DND-41 (cell line): ENCODE measurements at regions not wholly inside any gene's neighbourhood (a gene's known extent, or its start where the extent isn't known, plus 50 kb on each side); places are given as distances from the start of the nearest gene placed in this dataset.

ENCODE experiments used
- ATAC-seq: fragments of 200-7000 bp; cut with Tn5 transposase; 3 replicates; pipeline ENCODE4 v1.9.1; 2021; ENCODE audit warnings: low read depth; ENCODE audit not compliant: insufficient read depth
- DNase-seq: peaks from one replicate; pipeline ENCODE4 v3.0.0-alpha.2; 2020
- H2AFZ ChIP-seq: 2 replicates; pipeline ENCODE4 v1.6.0; 2012; ENCODE audit warnings: low read depth, low read length
- H3K27ac ChIP-seq: 2 replicates; pipeline ENCODE4 v1.5.1; 2012; ENCODE audit warnings: low read length, inconsistent platforms
- H3K27me3 ChIP-seq: fragments of 200-600 bp; sonication (generic); 2 replicates; pipeline ENCODE4 v1.6.0; 2012; ENCODE audit warnings: low read length, mild to moderate bottlenecking, inconsistent platforms; ENCODE audit not compliant: insufficient read depth, poor library complexity
- H3K36me3 ChIP-seq: 2 replicates; pipeline ENCODE4 v1.5.1; 2012; ENCODE audit warnings: low read length, inconsistent platforms; ENCODE audit not compliant: insufficient read depth
- H3K4me1 ChIP-seq: 2 replicates; pipeline ENCODE4 v1.5.1; 2012; ENCODE audit warnings: mild to moderate bottlenecking, low read length; ENCODE audit not compliant: insufficient read depth
- H3K4me2 ChIP-seq: 2 replicates; pipeline ENCODE4 v1.6.0; 2012; ENCODE audit warnings: mild to moderate bottlenecking, moderate library complexity, low read length, inconsistent platforms; ENCODE audit not compliant: insufficient read depth
- H3K4me3 ChIP-seq, 2 experiments: fragments of 200-600 bp in 1 of 2; shearing (Covaris generic) in 1 of 2; 2 replicates each; pipeline ENCODE4 v1.5.1; 2012 to 2016; ENCODE audit warnings: inconsistent platforms in 2 of 2, low read length in 2 of 2, mild to moderate bottlenecking in 2 of 2, low read depth in 1 of 2, moderate library complexity in 1 of 2
- H3K79me2 ChIP-seq: 2 replicates; pipeline ENCODE4 v1.6.0; 2012; ENCODE audit warnings: low read length, inconsistent platforms; ENCODE audit not compliant: insufficient read depth
- H3K9ac ChIP-seq: 2 replicates; pipeline ENCODE4 v1.6.0; 2012; ENCODE audit warnings: low read depth, mild to moderate bottlenecking, inconsistent platforms, low read length, moderate library complexity
- H3K9me3 ChIP-seq: 2 replicates; pipeline ENCODE4 v1.5.1; 2012; ENCODE audit warnings: low read length, moderate library complexity, mild to moderate bottlenecking, inconsistent platforms; ENCODE audit not compliant: insufficient read depth, severe bottlenecking
- H4K20me1 ChIP-seq: 2 replicates; pipeline ENCODE4 v1.6.0; 2012; ENCODE audit warnings: low read length; ENCODE audit not compliant: insufficient read depth
- EZH2 ChIP-seq: IDR thresholded peaks from 3 replicates; pipeline ENCODE4 v1.6.1; 2012; ENCODE audit warnings: borderline replicate concordance, low read depth, mild to moderate bottlenecking, moderate library complexity, low read length, inconsistent platforms; ENCODE audit not compliant: severe bottlenecking
- TF ChIP-seq, protein P1 (sequence below): IDR thresholded peaks from 2 replicates; pipeline ENCODE4 v1.5.1; 2012; ENCODE audit warnings: borderline replicate concordance, low read length, moderate library complexity, mild to moderate bottlenecking; ENCODE audit not compliant: poor library complexity, severe bottlenecking; ENCODE audit errors: extremely low read depth

DNA sequence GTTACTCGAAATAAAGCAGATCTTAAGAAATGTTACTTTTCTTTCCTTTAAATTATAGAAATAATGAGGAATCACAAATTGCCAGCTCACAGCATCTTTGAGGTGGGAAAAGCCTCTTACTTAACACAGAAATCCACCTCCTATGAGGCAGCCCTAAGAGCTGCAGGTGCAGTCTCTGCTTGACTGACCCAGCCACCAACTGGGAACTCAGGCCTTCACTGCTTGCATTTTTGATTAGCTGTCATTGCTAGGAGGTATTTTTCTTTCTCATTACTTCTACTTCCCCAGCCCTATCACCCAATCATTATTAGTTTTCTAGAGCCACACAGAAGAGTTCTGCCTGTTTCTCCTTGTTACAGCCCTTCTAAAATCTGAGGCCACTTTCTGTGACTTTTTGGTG is 416.5 kb upstream of the KLF4 start:
- H3K4me2 ChIP-seq, result no peak overlapping the region
- TF ChIP-seq, protein P1, sequence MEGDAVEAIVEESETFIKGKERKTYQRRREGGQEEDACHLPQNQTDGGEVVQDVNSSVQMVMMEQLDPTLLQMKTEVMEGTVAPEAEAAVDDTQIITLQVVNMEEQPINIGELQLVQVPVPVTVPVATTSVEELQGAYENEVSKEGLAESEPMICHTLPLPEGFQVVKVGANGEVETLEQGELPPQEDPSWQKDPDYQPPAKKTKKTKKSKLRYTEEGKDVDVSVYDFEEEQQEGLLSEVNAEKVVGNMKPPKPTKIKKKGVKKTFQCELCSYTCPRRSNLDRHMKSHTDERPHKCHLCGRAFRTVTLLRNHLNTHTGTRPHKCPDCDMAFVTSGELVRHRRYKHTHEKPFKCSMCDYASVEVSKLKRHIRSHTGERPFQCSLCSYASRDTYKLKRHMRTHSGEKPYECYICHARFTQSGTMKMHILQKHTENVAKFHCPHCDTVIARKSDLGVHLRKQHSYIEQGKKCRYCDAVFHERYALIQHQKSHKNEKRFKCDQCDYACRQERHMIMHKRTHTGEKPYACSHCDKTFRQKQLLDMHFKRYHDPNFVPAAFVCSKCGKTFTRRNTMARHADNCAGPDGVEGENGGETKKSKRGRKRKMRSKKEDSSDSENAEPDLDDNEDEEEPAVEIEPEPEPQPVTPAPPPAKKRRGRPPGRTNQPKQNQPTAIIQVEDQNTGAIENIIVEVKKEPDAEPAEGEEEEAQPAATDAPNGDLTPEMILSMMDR, result no peak
- no peak for TF ChIP-seq EZH2
- H3K9ac ChIP-seq, result no peak overlapping the region
- ATAC-seq (no peak), DNase-seq (no peak)
- no peak overlapping the region for H3K27ac ChIP-seq
- no peaks in the 10 kb centered on the region for H3K36me3 ChIP-seq
- H3K4me3 ChIP-seq, result no peak overlapping the region
- H2AFZ ChIP-seq, result no peak overlapping the region
- no peaks in the 10 kb centered on the region for H3K79me2 ChIP-seq
- H3K9me3 ChIP-seq, result no peaks in the 10 kb centered on the region
- no peaks in the 10 kb centered on the region for H4K20me1 ChIP-seq
- H3K27me3 ChIP-seq, result no peaks in the 10 kb centered on the region
- H3K4me1 ChIP-seq, result no peaks in the 10 kb centered on the region

DNA sequence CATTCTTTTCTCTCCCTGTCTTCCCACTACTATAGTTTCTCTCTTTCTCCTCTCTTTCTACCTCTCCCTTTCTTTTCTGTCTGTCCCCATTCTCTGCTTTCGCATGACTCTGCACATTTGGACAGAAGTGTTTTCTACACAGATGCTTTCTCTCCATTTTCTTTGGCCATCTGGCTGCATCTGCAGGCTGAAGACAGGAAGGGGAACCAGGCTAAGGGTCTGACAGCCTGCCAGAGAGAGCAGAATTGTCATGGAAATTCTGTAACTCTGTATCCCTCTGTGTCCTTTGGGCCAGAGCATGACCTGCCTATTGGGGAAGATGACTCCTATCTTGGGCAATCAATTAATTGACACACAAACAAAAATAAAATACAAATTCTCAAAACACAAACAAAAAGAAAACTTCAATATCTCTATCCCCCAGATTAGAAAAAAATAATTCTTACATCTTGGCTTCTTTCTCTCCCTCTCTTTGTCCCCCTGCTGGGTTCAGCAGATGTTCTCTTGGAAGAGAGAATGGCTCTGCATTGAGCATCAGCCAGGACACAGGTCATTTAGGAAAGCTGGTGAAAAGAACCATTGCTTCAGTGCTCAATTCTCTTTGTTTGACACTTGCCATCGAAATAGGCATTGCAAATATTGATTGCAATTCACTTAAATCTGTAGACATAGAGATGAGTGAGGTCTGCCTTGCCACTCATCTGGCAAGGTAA is 415.9 kb upstream of the KLF4 start:
- no peaks in the 10 kb centered on the region for H3K36me3 ChIP-seq
- H3K9me3 ChIP-seq, result no peaks in the 10 kb centered on the region
- H3K4me2 ChIP-seq, result no peak overlapping the region
- TF ChIP-seq EZH2, result no peak
- TF ChIP-seq, protein P1, result no peak
- no peaks in the 10 kb centered on the region for H4K20me1 ChIP-seq
- no peak overlapping the region for H3K4me3 ChIP-seq
- no peaks in the 10 kb centered on the region for H3K79me2 ChIP-seq
- no peak overlapping the region for H3K27ac ChIP-seq
- no peaks in the 10 kb centered on the region for H3K4me1 ChIP-seq
- no peak overlapping the region for H3K9ac ChIP-seq
- H3K27me3 ChIP-seq, result no peaks in the 10 kb centered on the region
- ATAC-seq (no peak), DNase-seq (no peak)
- no peak overlapping the region for H2AFZ ChIP-seq

DNA sequence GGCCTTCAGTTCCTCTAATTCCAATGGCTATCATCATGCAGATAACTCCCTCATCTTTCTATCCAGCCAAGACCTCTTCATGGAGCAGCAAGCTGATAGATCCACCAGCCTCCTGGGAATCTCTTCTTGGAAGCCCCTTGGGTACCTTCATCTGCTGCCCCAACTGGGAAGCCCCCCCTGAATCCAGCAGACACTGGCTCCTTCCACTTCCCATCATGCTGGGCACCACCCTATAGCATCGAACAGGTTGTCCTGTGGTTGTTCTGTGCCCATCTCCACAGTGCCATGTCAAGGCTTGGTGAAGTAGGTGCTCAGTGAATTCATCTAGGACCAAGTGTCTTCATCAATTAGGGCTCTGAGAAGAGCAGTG is 410.4 kb upstream of the KLF4 start:
- Histone ChIP-seq H3K27ac (no peak overlapping the region), H3K9ac (no peak overlapping the region), H3K4me2 (no peak overlapping the region), H3K4me3 (no peak overlapping the region), H4K20me1 (no peaks in the 10 kb centered on the region), H2AFZ (no peak overlapping the region), H3K27me3 (no peaks in the 10 kb centered on the region), H3K4me1 (no peaks in the 10 kb centered on the region), H3K79me2 (no peaks in the 10 kb centered on the region), H3K9me3 (no peaks in the 10 kb centered on the region), H3K36me3 (no peaks in the 10 kb centered on the region)
- ATAC-seq (no peak), DNase-seq (no peak)
- TF ChIP-seq, protein P1, result no peak
- no peak for TF ChIP-seq EZH2
